ENCODE measurements at regions not wholly inside any gene's neighbourhood (a gene's known extent, or its start where the extent isn't known, plus 50 kb on each side); places are given as distances from the start of the nearest gene placed in this dataset.
"Not testable (repeated sequence)": the region's sequence is repeated elsewhere in the genome, so short reads cannot be mapped to it uniquely, and the experiment has no call there.

- H3K4me3 Mint-ChIP-seq: no peak overlapping the region
- no peak overlapping the region for H3K27ac Mint-ChIP-seq
- DNase-seq: no peak
- no peaks in the 10 kb centered on the region for H3K4me1 Mint-ChIP-seq (ENCODE audit: low read depth)
- H3K9me3 Mint-ChIP-seq: peaks cover 2% of the 10 kb centered on the region
- H3K27me3 Mint-ChIP-seq: no peaks in the 10 kb centered on the region
- H3K36me3 Mint-ChIP-seq (ENCODE audit: low read depth): no peaks in the 10 kb centered on the region
Measured at GRCh38 chr6:84596488-84596887, 167.9 kb downstream of the TBX18 start.

- H3K27ac Mint-ChIP-seq: no peak overlapping the region
- no peaks in the 10 kb centered on the region for H3K36me3 Mint-ChIP-seq (ENCODE audit: low read depth)
- DNase-seq: no peak
- H3K27me3 Mint-ChIP-seq: no peaks in the 10 kb centered on the region
- peaks cover 2% of the 10 kb centered on the region for H3K9me3 Mint-ChIP-seq
- H3K4me3 Mint-ChIP-seq: no peak overlapping the region
- peaks cover 6% of the 10 kb centered on the region for H3K4me1 Mint-ChIP-seq (ENCODE audit: low read depth)
Measured at GRCh38 chr6:84588697-84589080, 175.7 kb downstream of the TBX18 start.

- H3K36me3 Mint-ChIP-seq (ENCODE audit: low read depth); H3K27ac Mint-ChIP-seq; DNase-seq; H3K4me1 Mint-ChIP-seq (ENCODE audit: low read depth); H3K27me3 Mint-ChIP-seq; H3K9me3 Mint-ChIP-seq: not testable (repeated sequence)
- H3K4me3 Mint-ChIP-seq: peak overlapping the region; percentile 49
Measured at GRCh38 chr6:84587994-84588696, 176.3 kb downstream of the TBX18 start.

- H3K27ac Mint-ChIP-seq: not testable (repeated sequence)
Measured at GRCh38 chr6:84587202-84587940, 177.0 kb downstream of the TBX18 start.

GRCh38 chr6:84583784-84584183 is 180.6 kb downstream of the TBX18 start:
- DNase-seq: no peak
- no peaks in the 10 kb centered on the region for H3K27me3 Mint-ChIP-seq
- H3K4me3 Mint-ChIP-seq: no peak overlapping the region
- H3K4me1 Mint-ChIP-seq (ENCODE audit: low read depth): peaks cover 6% of the 10 kb centered on the region
- H3K9me3 Mint-ChIP-seq: peaks cover 3% of the 10 kb centered on the region
- no peaks in the 10 kb centered on the region for H3K36me3 Mint-ChIP-seq (ENCODE audit: low read depth)
- no peak overlapping the region for H3K27ac Mint-ChIP-seq

More at GRCh38 chr6:84587202-84587940, 177.0 kb downstream of the TBX18 start:
- not testable (repeated sequence) for H3K4me1 Mint-ChIP-seq (ENCODE audit: low read depth); H3K27me3 Mint-ChIP-seq; H3K4me3 Mint-ChIP-seq; DNase-seq; H3K36me3 Mint-ChIP-seq (ENCODE audit: low read depth); H3K9me3 Mint-ChIP-seq

GRCh38 chr6:84582997-84583396 is 181.4 kb downstream of the TBX18 start:
- H3K27ac Mint-ChIP-seq: no peak overlapping the region
- peaks cover 1% of the 10 kb centered on the region for H3K4me1 Mint-ChIP-seq (ENCODE audit: low read depth)
- no peak for DNase-seq
- H3K4me3 Mint-ChIP-seq: no peak overlapping the region
- peaks cover 3% of the 10 kb centered on the region for H3K9me3 Mint-ChIP-seq
- H3K36me3 Mint-ChIP-seq (ENCODE audit: low read depth): no peaks in the 10 kb centered on the region
- H3K27me3 Mint-ChIP-seq: no peaks in the 10 kb centered on the region

- Mint-ChIP-seq H3K36me3 (ENCODE audit: low read depth) (no peaks in the 10 kb centered on the region), H3K9me3 (peaks cover 3% of the 10 kb centered on the region), H3K4me1 (ENCODE audit: low read depth) (no peaks in the 10 kb centered on the region), H3K27ac (no peak overlapping the region), H3K4me3 (no peak overlapping the region), H3K27me3 (no peaks in the 10 kb centered on the region)
- no peak for DNase-seq
Measured at GRCh38 chr6:84581494-84582259, 182.7 kb downstream of the TBX18 start.

GRCh38 chr6:84579404-84579803 is 185.0 kb downstream of the TBX18 start:
- H3K4me1 Mint-ChIP-seq (ENCODE audit: low read depth): no peaks in the 10 kb centered on the region
- peaks cover 3% of the 10 kb centered on the region for H3K9me3 Mint-ChIP-seq
- no peaks in the 10 kb centered on the region for H3K27me3 Mint-ChIP-seq
- H3K36me3 Mint-ChIP-seq (ENCODE audit: low read depth): no peaks in the 10 kb centered on the region
- H3K27ac Mint-ChIP-seq: no peak overlapping the region
- H3K4me3 Mint-ChIP-seq: no peak overlapping the region
- DNase-seq: no peak

GRCh38 chr6:84576029-84576428 is 188.4 kb downstream of the TBX18 start:
- Mint-ChIP-seq H3K27ac (no peak overlapping the region), H3K27me3 (no peaks in the 10 kb centered on the region), H3K9me3 (peaks cover 3% of the 10 kb centered on the region), H3K36me3 (ENCODE audit: low read depth) (no peaks in the 10 kb centered on the region), H3K4me3 (no peak overlapping the region), H3K4me1 (ENCODE audit: low read depth) (no peaks in the 10 kb centered on the region)
- no peak for DNase-seq

GRCh38 chr6:84575264-84575663 is 189.1 kb downstream of the TBX18 start:
- no peaks in the 10 kb centered on the region for H3K4me1 Mint-ChIP-seq (ENCODE audit: low read depth)
- H3K9me3 Mint-ChIP-seq: peaks cover 3% of the 10 kb centered on the region
- no peak overlapping the region for H3K27ac Mint-ChIP-seq
- no peak overlapping the region for H3K4me3 Mint-ChIP-seq
- no peaks in the 10 kb centered on the region for H3K36me3 Mint-ChIP-seq (ENCODE audit: low read depth)
- H3K27me3 Mint-ChIP-seq: no peaks in the 10 kb centered on the region
- no peak for DNase-seq

- peaks cover 8% of the 10 kb centered on the region for H3K9me3 Mint-ChIP-seq
- no peak overlapping the region for H3K27ac Mint-ChIP-seq
- H3K4me3 Mint-ChIP-seq: no peak overlapping the region
- H3K27me3 Mint-ChIP-seq: no peaks in the 10 kb centered on the region
- DNase-seq: no peak
- H3K36me3 Mint-ChIP-seq (ENCODE audit: low read depth): no peaks in the 10 kb centered on the region
- H3K4me1 Mint-ChIP-seq (ENCODE audit: low read depth): no peaks in the 10 kb centered on the region
Measured at GRCh38 chr6:84569882-84570281, 194.5 kb downstream of the TBX18 start.

GRCh38 chr6:84568971-84569370 is 195.4 kb downstream of the TBX18 start:
- no peaks in the 10 kb centered on the region for H3K4me1 Mint-ChIP-seq (ENCODE audit: low read depth)

GRCh38 chr6:84565718-84566117 is 198.7 kb downstream of the TBX18 start:
- not testable (repeated sequence) for H3K9me3 Mint-ChIP-seq; H3K4me1 Mint-ChIP-seq (ENCODE audit: low read depth); DNase-seq; H3K4me3 Mint-ChIP-seq; H3K27ac Mint-ChIP-seq; H3K27me3 Mint-ChIP-seq; H3K36me3 Mint-ChIP-seq (ENCODE audit: low read depth)

More at GRCh38 chr6:84568971-84569370, 195.4 kb downstream of the TBX18 start:
- no peak for DNase-seq
- no peak overlapping the region for H3K4me3 Mint-ChIP-seq
- peaks cover 8% of the 10 kb centered on the region for H3K9me3 Mint-ChIP-seq
- no peaks in the 10 kb centered on the region for H3K27me3 Mint-ChIP-seq
- H3K36me3 Mint-ChIP-seq (ENCODE audit: low read depth): no peaks in the 10 kb centered on the region
- H3K27ac Mint-ChIP-seq: no peak overlapping the region

- H3K9me3 Mint-ChIP-seq: no peaks in the 10 kb centered on the region
- DNase-seq: no peak
- no peaks in the 10 kb centered on the region for H3K36me3 Mint-ChIP-seq (ENCODE audit: low read depth)
- H3K27ac Mint-ChIP-seq: no peak overlapping the region
- no peaks in the 10 kb centered on the region for H3K4me1 Mint-ChIP-seq (ENCODE audit: low read depth)
- no peaks in the 10 kb centered on the region for H3K27me3 Mint-ChIP-seq
- no peak overlapping the region for H3K4me3 Mint-ChIP-seq
Measured at GRCh38 chr6:84560436-84561390, 203.7 kb downstream of the TBX18 start.

All from activated T-cell treated with anti-CD3 and anti-CD28 coated beads, Interleukin-2, amount 50 U/mL, for 24 hours (primary cell).